ENCODE measurements at regions not wholly inside any gene's neighbourhood (a gene's known extent, or its start where the extent isn't known, plus 50 kb on each side); places are given as distances from the start of the nearest gene placed in this dataset.

- no peak overlapping the region for H3K4me3 ChIP-seq (ENCODE audit: low read length, poor library complexity, severe bottlenecking)
- no peaks in the 10 kb centered on the region for H4K20me1 ChIP-seq (ENCODE audit: insufficient read depth, low read length, poor library complexity, severe bottlenecking)
- H3F3A ChIP-seq (ENCODE audit: low read depth), result no peaks in the 10 kb centered on the region
- H3K9me2 ChIP-seq (replicated peaks; ENCODE audit: low read depth, low read length), result no peaks in the 10 kb centered on the region
- no peak for TF ChIP-seq EZH2phosphoT487 (IDR thresholded peaks at IDR 0.05; ENCODE audit: borderline replicate concordance)
- H2AFZ ChIP-seq (ENCODE audit: low read length), result no peak overlapping the region
- H3K9me3 ChIP-seq (ENCODE audit: insufficient read depth, low read depth, low read length), result no peaks in the 10 kb centered on the region
- no peaks in the 10 kb centered on the region for H3K79me2 ChIP-seq (ENCODE audit: insufficient read depth, low read length)
- no peaks in the 10 kb centered on the region for H3K27me3 ChIP-seq (ENCODE audit: insufficient read depth, low read length, poor library complexity, severe bottlenecking)
- H3K4me2 ChIP-seq (ENCODE audit: low read depth, low read length, poor library complexity, severe bottlenecking), result no peak overlapping the region
- no peaks in the 10 kb centered on the region for H3K36me3 ChIP-seq (ENCODE audit: insufficient read depth, low read length)
- no peak overlapping the region for H3K9ac ChIP-seq (ENCODE audit: low read depth, low read length, poor library complexity, severe bottlenecking)
- no peaks in the 10 kb centered on the region for H3K4me1 ChIP-seq (ENCODE audit: insufficient read depth, low read length, poor library complexity, severe bottlenecking)
Observed at GRCh38 chr7:31432176-31432575, 81.7 kb upstream of the ITPRID1 start.

- Histone ChIP-seq H3K9me2 (replicated peaks; ENCODE audit: low read depth, low read length) (no peaks in the 10 kb centered on the region), H3K4me3 (ENCODE audit: low read length, poor library complexity, severe bottlenecking) (no peak overlapping the region), H3K36me3 (ENCODE audit: insufficient read depth, low read length) (no peaks in the 10 kb centered on the region), H2AFZ (ENCODE audit: low read length) (no peak overlapping the region), H3K9ac (ENCODE audit: low read depth, low read length, poor library complexity, severe bottlenecking) (no peak overlapping the region), H3K9me3 (ENCODE audit: insufficient read depth, low read depth, low read length) (no peaks in the 10 kb centered on the region), H3K79me2 (ENCODE audit: insufficient read depth, low read length) (no peaks in the 10 kb centered on the region), H3F3A (ENCODE audit: low read depth) (no peaks in the 10 kb centered on the region), H3K27me3 (ENCODE audit: insufficient read depth, low read length, poor library complexity, severe bottlenecking) (no peaks in the 10 kb centered on the region), H4K20me1 (ENCODE audit: insufficient read depth, low read length, poor library complexity, severe bottlenecking) (no peaks in the 10 kb centered on the region), H3K4me2 (ENCODE audit: low read depth, low read length, poor library complexity, severe bottlenecking) (no peak overlapping the region), H3K4me1 (ENCODE audit: insufficient read depth, low read length, poor library complexity, severe bottlenecking) (no peaks in the 10 kb centered on the region)
- TF ChIP-seq EZH2phosphoT487 (IDR thresholded peaks at IDR 0.05; ENCODE audit: borderline replicate concordance) (no peak), CTCF (conservative IDR thresholded peaks at IDR 0.05; ENCODE audit: low read length) (no peak)
Observed at GRCh38 chr7:31432836-31433340, 81.0 kb upstream of the ITPRID1 start.

GRCh38 chr7:31437250-31437865 is 76.5 kb upstream of the ITPRID1 start:
- Histone ChIP-seq H2AFZ (ENCODE audit: low read length) (no peak overlapping the region), H3K4me3 (ENCODE audit: low read length, poor library complexity, severe bottlenecking) (no peak overlapping the region), H4K20me1 (ENCODE audit: insufficient read depth, low read length, poor library complexity, severe bottlenecking) (no peaks in the 10 kb centered on the region), H3K27me3 (ENCODE audit: insufficient read depth, low read length, poor library complexity, severe bottlenecking) (no peaks in the 10 kb centered on the region), H3K4me1 (ENCODE audit: insufficient read depth, low read length, poor library complexity, severe bottlenecking) (no peaks in the 10 kb centered on the region), H3K36me3 (ENCODE audit: insufficient read depth, low read length) (no peaks in the 10 kb centered on the region), H3K9ac (ENCODE audit: low read depth, low read length, poor library complexity, severe bottlenecking) (no peak overlapping the region), H3F3A (ENCODE audit: low read depth) (no peaks in the 10 kb centered on the region), H3K79me2 (ENCODE audit: insufficient read depth, low read length) (no peaks in the 10 kb centered on the region), H3K9me2 (replicated peaks; ENCODE audit: low read depth, low read length) (no peaks in the 10 kb centered on the region), H3K9me3 (ENCODE audit: insufficient read depth, low read depth, low read length) (no peaks in the 10 kb centered on the region), H3K4me2 (ENCODE audit: low read depth, low read length, poor library complexity, severe bottlenecking) (no peak overlapping the region)
- TF ChIP-seq EZH2phosphoT487 (IDR thresholded peaks at IDR 0.05; ENCODE audit: borderline replicate concordance) (no peak), CTCF (conservative IDR thresholded peaks at IDR 0.05; ENCODE audit: low read length) (no peak)

GRCh38 chr7:31439165-31439564 is 74.7 kb upstream of the ITPRID1 start:
- Histone ChIP-seq H3K27me3 (ENCODE audit: insufficient read depth, low read length, poor library complexity, severe bottlenecking) (no peaks in the 10 kb centered on the region), H3K9me3 (ENCODE audit: insufficient read depth, low read depth, low read length) (no peaks in the 10 kb centered on the region), H3K9me2 (replicated peaks; ENCODE audit: low read depth, low read length) (no peaks in the 10 kb centered on the region), H3F3A (ENCODE audit: low read depth) (no peaks in the 10 kb centered on the region), H4K20me1 (ENCODE audit: insufficient read depth, low read length, poor library complexity, severe bottlenecking) (no peaks in the 10 kb centered on the region), H3K4me3 (ENCODE audit: low read length, poor library complexity, severe bottlenecking) (no peak overlapping the region), H2AFZ (ENCODE audit: low read length) (no peak overlapping the region), H3K4me2 (ENCODE audit: low read depth, low read length, poor library complexity, severe bottlenecking) (no peak overlapping the region), H3K79me2 (ENCODE audit: insufficient read depth, low read length) (no peaks in the 10 kb centered on the region), H3K4me1 (ENCODE audit: insufficient read depth, low read length, poor library complexity, severe bottlenecking) (no peaks in the 10 kb centered on the region), H3K36me3 (ENCODE audit: insufficient read depth, low read length) (no peaks in the 10 kb centered on the region), H3K9ac (ENCODE audit: low read depth, low read length, poor library complexity, severe bottlenecking) (no peak overlapping the region)
- TF ChIP-seq EZH2phosphoT487 (IDR thresholded peaks at IDR 0.05; ENCODE audit: borderline replicate concordance), result no peak
- no peak for TF ChIP-seq CTCF (conservative IDR thresholded peaks at IDR 0.05; ENCODE audit: low read length)

Measured in Loucy (cell line).